Activated CD8-positive, alpha-beta T cell treated with anti-CD3 and anti-CD28 coated beads, Interleukin-2, amount 10 ng/mL, durations not matched to agents 7 days and 5 days (primary cell): ENCODE measurements at regions not wholly inside any gene's neighbourhood (a gene's known extent, or its start where the extent isn't known, plus 50 kb on each side); places are given as distances from the start of the nearest gene placed in this dataset.
"Not testable (repeated sequence)": the region's sequence is repeated elsewhere in the genome, so short reads cannot be mapped to it uniquely, and the experiment has no call there.

ENCODE experiments used
- ATAC-seq: fragments of 150-1000 bp; cut with Tn5 transposase; one replicate; pipeline ENCODE4 v1.10.0; 2021; ENCODE audit warnings: moderate library complexity
- CTCF ChIA-PET: fragments of 350-600 bp; sonication (Branson Sonifier 250); formaldehyde crosslinking; loops from one replicate; lab custom pipeline; 2021; ENCODE audit warnings: antibody characterized with exemption; lab: Charles Lee
- POLR2A ChIA-PET: fragments of 350-600 bp; sonication (Branson Sonifier 250); formaldehyde crosslinking; loops from one replicate; lab custom pipeline; 2021; ENCODE audit warnings: antibody characterized with exemption; lab: Charles Lee
- DNase-seq: peaks from one replicate; pipeline ENCODE4 v3.0.0-alpha.2; 2020
- H3K27ac Mint-ChIP-seq: one replicate; pipeline ENCODE4 v1.8.0; 2021; ENCODE audit warnings: mild to moderate bottlenecking, mixed read lengths
- H3K27me3 Mint-ChIP-seq: one replicate; pipeline ENCODE4 v1.8.0; 2021; ENCODE audit warnings: low read depth, mixed read lengths
- H3K36me3 Mint-ChIP-seq: one replicate; pipeline ENCODE4 v1.8.0; 2021; ENCODE audit warnings: low read depth, mixed read lengths
- H3K4me1 Mint-ChIP-seq: one replicate; pipeline ENCODE4 v1.8.0; 2021; ENCODE audit warnings: low read depth, mixed read lengths
- H3K4me3 Mint-ChIP-seq: one replicate; pipeline ENCODE4 v1.8.0; 2021; ENCODE audit warnings: mild to moderate bottlenecking, mixed read lengths
- H3K9me3 Mint-ChIP-seq: one replicate; pipeline ENCODE4 v1.8.0; 2022; ENCODE audit warnings: mixed read lengths; ENCODE audit not compliant: insufficient read depth

- no peak for DNase-seq
- no peak overlapping the region for H3K4me3 Mint-ChIP-seq
- no peaks in the 10 kb centered on the region for H3K36me3 Mint-ChIP-seq
- no peak overlapping the region for H3K27ac Mint-ChIP-seq
- H3K9me3 Mint-ChIP-seq, result no peaks in the 10 kb centered on the region
- no peaks in the 10 kb centered on the region for H3K27me3 Mint-ChIP-seq
- ChIA-PET POLR2A (no interaction called here), CTCF (no interaction called here)
- no peaks in the 10 kb centered on the region for H3K4me1 Mint-ChIP-seq
- ATAC-seq, result no peak
These were observed 141.7 kb upstream of the LRIG1 start for GRCh38 chr3:66642484-66642883.

GRCh38 chr3:66644549-66644948 lies 143.7 kb upstream of the LRIG1 start:
- DNase-seq (no peak), ATAC-seq (no peak)
- Mint-ChIP-seq H3K36me3 (no peaks in the 10 kb centered on the region), H3K4me1 (no peaks in the 10 kb centered on the region), H3K27ac (no peak overlapping the region), H3K4me3 (no peak overlapping the region), H3K27me3 (no peaks in the 10 kb centered on the region), H3K9me3 (no peaks in the 10 kb centered on the region)
- CTCF ChIA-PET, result no interaction called here
- POLR2A ChIA-PET, result no interaction called here

GRCh38 chr3:66648975-66649374 lies 148.2 kb upstream of the LRIG1 start:
- ATAC-seq, result no peak
- CTCF ChIA-PET, result no interaction called here

GRCh38 chr3:66651520-66651919 lies 150.7 kb upstream of the LRIG1 start:
- H3K4me1 Mint-ChIP-seq, ATAC-seq, H3K4me3 Mint-ChIP-seq, DNase-seq, H3K36me3 Mint-ChIP-seq, POLR2A ChIA-PET, H3K9me3 Mint-ChIP-seq, CTCF ChIA-PET, H3K27me3 Mint-ChIP-seq, H3K27ac Mint-ChIP-seq: not testable (repeated sequence)

More at GRCh38 chr3:66648975-66649374, 148.2 kb upstream of the LRIG1 start:
- Mint-ChIP-seq H3K36me3 (no peaks in the 10 kb centered on the region), H3K27ac (no peak overlapping the region), H3K4me3 (no peak overlapping the region), H3K4me1 (no peaks in the 10 kb centered on the region), H3K9me3 (no peaks in the 10 kb centered on the region), H3K27me3 (no peaks in the 10 kb centered on the region)
- no peak for DNase-seq
- POLR2A ChIA-PET, result no interaction called here

- CTCF ChIA-PET, ATAC-seq, DNase-seq, H3K4me3 Mint-ChIP-seq, H3K27me3 Mint-ChIP-seq, H3K36me3 Mint-ChIP-seq, H3K4me1 Mint-ChIP-seq, H3K9me3 Mint-ChIP-seq, POLR2A ChIA-PET, H3K27ac Mint-ChIP-seq: not testable (repeated sequence)
These were observed 151.3 kb upstream of the LRIG1 start for GRCh38 chr3:66652100-66652499.

- DNase-seq, result no peak
- ATAC-seq, result no peak
- Mint-ChIP-seq H3K4me3 (no peak overlapping the region), H3K27ac (no peak overlapping the region), H3K36me3 (no peaks in the 10 kb centered on the region), H3K27me3 (no peaks in the 10 kb centered on the region), H3K9me3 (no peaks in the 10 kb centered on the region), H3K4me1 (no peaks in the 10 kb centered on the region)
- ChIA-PET CTCF (no interaction called here), POLR2A (no interaction called here)
These were observed 154.2 kb upstream of the LRIG1 start for GRCh38 chr3:66655044-66655443.

GRCh38 chr3:66655671-66656070 lies 154.8 kb upstream of the LRIG1 start:
- ChIA-PET POLR2A (no interaction called here), CTCF (no interaction called here)
- ATAC-seq (no peak), DNase-seq (no peak)
- no peaks in the 10 kb centered on the region for H3K36me3 Mint-ChIP-seq
- H3K9me3 Mint-ChIP-seq, result no peaks in the 10 kb centered on the region
- H3K4me1 Mint-ChIP-seq, result no peaks in the 10 kb centered on the region
- no peaks in the 10 kb centered on the region for H3K27me3 Mint-ChIP-seq
- no peak overlapping the region for H3K4me3 Mint-ChIP-seq
- no peak overlapping the region for H3K27ac Mint-ChIP-seq

- no peak for DNase-seq
- no peak for ATAC-seq
- no peaks in the 10 kb centered on the region for H3K4me1 Mint-ChIP-seq
- H3K27ac Mint-ChIP-seq, result no peak overlapping the region
- H3K4me3 Mint-ChIP-seq, result no peak overlapping the region
- ChIA-PET POLR2A (no interaction called here), CTCF (no interaction called here)
- no peaks in the 10 kb centered on the region for H3K27me3 Mint-ChIP-seq
- no peaks in the 10 kb centered on the region for H3K9me3 Mint-ChIP-seq
- H3K36me3 Mint-ChIP-seq, result no peaks in the 10 kb centered on the region
These were observed 155.8 kb upstream of the LRIG1 start for GRCh38 chr3:66656609-66657008.

GRCh38 chr3:66659056-66659455 lies 158.2 kb upstream of the LRIG1 start:
- Mint-ChIP-seq H3K27me3 (no peaks in the 10 kb centered on the region), H3K4me3 (no peak overlapping the region), H3K4me1 (no peaks in the 10 kb centered on the region), H3K27ac (no peak overlapping the region), H3K9me3 (no peaks in the 10 kb centered on the region), H3K36me3 (no peaks in the 10 kb centered on the region)
- no peak for ATAC-seq
- CTCF ChIA-PET, result no interaction called here
- POLR2A ChIA-PET, result no interaction called here
- no peak for DNase-seq

- Mint-ChIP-seq H3K4me1 (no peaks in the 10 kb centered on the region), H3K27me3 (peaks cover 2% of the 10 kb centered on the region), H3K9me3 (no peaks in the 10 kb centered on the region), H3K36me3 (no peaks in the 10 kb centered on the region), H3K27ac (no peak overlapping the region), H3K4me3 (no peak overlapping the region)
- POLR2A ChIA-PET, result no interaction called here
- CTCF ChIA-PET, result no interaction called here
- DNase-seq (no peak), ATAC-seq (no peak)
These were observed 160.8 kb upstream of the LRIG1 start for GRCh38 chr3:66661628-66662027.

GRCh38 chr3:66662894-66663293 lies 162.1 kb upstream of the LRIG1 start:
- DNase-seq (no peak), ATAC-seq (no peak)
- CTCF ChIA-PET, result no interaction called here
- POLR2A ChIA-PET, result interaction anchor here (0.6 kb wide), 1 partner anchor 1461 kb away, joined by 3 read pairs; no protein-coding TSS in a partner anchor
- Mint-ChIP-seq H3K27me3 (peaks cover 2% of the 10 kb centered on the region), H3K36me3 (no peaks in the 10 kb centered on the region), H3K4me1 (no peaks in the 10 kb centered on the region), H3K4me3 (no peak overlapping the region), H3K9me3 (no peaks in the 10 kb centered on the region), H3K27ac (no peak overlapping the region)

GRCh38 chr3:66665021-66665695 lies 164.3 kb upstream of the LRIG1 start:
- H3K27me3 Mint-ChIP-seq, result peaks cover 2% of the 10 kb centered on the region
- H3K36me3 Mint-ChIP-seq, result no peaks in the 10 kb centered on the region
- no peak for DNase-seq
- no peak overlapping the region for H3K4me3 Mint-ChIP-seq
- ATAC-seq, result no peak
- no peaks in the 10 kb centered on the region for H3K4me1 Mint-ChIP-seq
- CTCF ChIA-PET, result no interaction called here
- POLR2A ChIA-PET, result no interaction called here
- H3K9me3 Mint-ChIP-seq, result no peaks in the 10 kb centered on the region
- no peak overlapping the region for H3K27ac Mint-ChIP-seq

GRCh38 chr3:66666362-66666761 lies 165.5 kb upstream of the LRIG1 start:
- ChIA-PET CTCF (no interaction called here), POLR2A (no interaction called here)
- no peak overlapping the region for H3K27ac Mint-ChIP-seq
- no peaks in the 10 kb centered on the region for H3K9me3 Mint-ChIP-seq
- no peak overlapping the region for H3K4me3 Mint-ChIP-seq
- H3K27me3 Mint-ChIP-seq, result peaks cover 2% of the 10 kb centered on the region
- no peaks in the 10 kb centered on the region for H3K36me3 Mint-ChIP-seq
- ATAC-seq (no peak), DNase-seq (no peak)
- H3K4me1 Mint-ChIP-seq, result no peaks in the 10 kb centered on the region
